Chondrocyte (in vitro differentiated cells): ENCODE measurements at regions not wholly inside any gene's neighbourhood (a gene's known extent, or its start where the extent isn't known, plus 50 kb on each side); places are given as distances from the start of the nearest gene placed in this dataset.

Experiments used
- DNase-seq: peaks from one replicate; pipeline ENCODE4 v3.0.0; 2021; ENCODE audit warnings: mixed read lengths, low spot score
- H3K27ac Mint-ChIP-seq: one replicate; pipeline ENCODE4 v1.8.0; 2021; ENCODE audit warnings: mild to moderate bottlenecking, moderate library complexity, mixed read lengths; ENCODE audit not compliant: unreplicated experiment
- H3K27me3 Mint-ChIP-seq: 2 replicates; pipeline ENCODE4 v1.8.0; 2021; ENCODE audit warnings: low read depth, mixed read lengths
- H3K36me3 Mint-ChIP-seq: 2 replicates; pipeline ENCODE4 v1.8.0; 2021; ENCODE audit warnings: low read depth, mixed read lengths
- H3K4me1 Mint-ChIP-seq: 2 replicates; pipeline ENCODE4 v1.8.0; 2021; ENCODE audit warnings: low read depth, mild to moderate bottlenecking, mixed read lengths
- H3K4me3 Mint-ChIP-seq: one replicate; pipeline ENCODE4 v1.8.0; 2021; ENCODE audit warnings: mild to moderate bottlenecking, moderate library complexity, mixed read lengths; ENCODE audit not compliant: unreplicated experiment
- H3K9me3 Mint-ChIP-seq: 2 replicates; pipeline ENCODE4 v1.8.0; 2021; ENCODE audit warnings: low read depth, mixed read lengths
- CTCF ChIP-seq: fragments of 200-600 bp; sonication (generic); IDR thresholded peaks from 2 replicates; pipeline ENCODE4 v1.5.0; 2021; ENCODE audit warnings: antibody characterized with exemption, mild to moderate bottlenecking, moderate library complexity

- no peak overlapping the region for H3K27ac Mint-ChIP-seq
- H3K4me3 Mint-ChIP-seq = no peak overlapping the region
- no peak for TF ChIP-seq CTCF
- H3K36me3 Mint-ChIP-seq = no peaks in the 10 kb centered on the region
- no peaks in the 10 kb centered on the region for H3K9me3 Mint-ChIP-seq
- DNase-seq = peak; percentile 90
- H3K27me3 Mint-ChIP-seq = peaks cover 38% of the 10 kb centered on the region
- H3K4me1 Mint-ChIP-seq = no peaks in the 10 kb centered on the region
Measured at GRCh38 chr1:5748286-5749225, 243.7 kb downstream of the NPHP4 start.

- TF ChIP-seq CTCF = no peak
- Mint-ChIP-seq H3K36me3 (no peaks in the 10 kb centered on the region), H3K27ac (no peak overlapping the region), H3K27me3 (peaks cover 38% of the 10 kb centered on the region), H3K9me3 (no peaks in the 10 kb centered on the region), H3K4me1 (no peaks in the 10 kb centered on the region), H3K4me3 (no peak overlapping the region)
- DNase-seq = peak; percentile 82
Measured at GRCh38 chr1:5747426-5748285, 244.6 kb downstream of the NPHP4 start.

DNA sequence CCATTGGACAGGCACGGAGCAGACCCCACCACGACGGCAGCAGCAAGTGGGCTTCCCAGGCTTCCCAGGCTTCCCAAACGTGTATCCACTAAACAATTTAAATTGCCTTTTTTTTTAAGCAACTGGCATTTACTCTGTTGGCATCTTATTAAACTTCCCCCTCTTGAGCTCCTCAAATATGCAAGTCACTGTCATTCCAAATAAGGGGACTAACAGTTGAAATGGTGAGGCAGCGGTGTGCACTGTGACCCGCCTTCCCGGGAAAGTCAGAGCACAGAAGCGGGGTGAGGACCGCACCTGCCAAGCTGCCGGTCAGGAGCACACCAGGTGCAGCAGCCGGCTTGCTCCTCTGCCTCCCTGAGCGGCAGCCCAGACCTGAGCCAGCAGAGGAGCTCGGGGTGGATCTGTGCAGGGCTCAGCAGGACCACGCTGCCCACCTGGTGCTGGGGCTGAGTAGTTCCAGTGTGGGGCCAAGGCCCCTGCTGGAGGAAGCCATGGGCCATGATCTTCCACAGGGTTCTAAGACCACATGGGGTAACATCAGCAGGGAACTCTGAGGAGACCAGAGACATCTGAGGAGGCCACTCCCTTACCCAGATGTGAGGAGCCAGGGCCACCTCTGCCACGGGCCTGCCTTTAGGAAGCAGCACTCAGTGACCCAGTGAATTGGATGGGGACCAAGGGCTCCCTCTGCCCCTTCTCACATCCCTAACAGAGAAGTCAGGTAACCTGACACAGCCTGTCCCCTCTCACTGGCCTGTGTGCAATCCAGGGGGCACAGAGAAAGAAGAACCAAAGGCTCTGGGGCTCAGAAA is 245.4 kb downstream of the NPHP4 start:
- H3K4me1 Mint-ChIP-seq = no peaks in the 10 kb centered on the region
- H3K4me3 Mint-ChIP-seq = no peak overlapping the region
- H3K36me3 Mint-ChIP-seq = no peaks in the 10 kb centered on the region
- H3K27ac Mint-ChIP-seq = no peak overlapping the region
- H3K9me3 Mint-ChIP-seq = no peaks in the 10 kb centered on the region
- DNase-seq = peak; percentile 88
- no peak for TF ChIP-seq CTCF
- peaks cover 38% of the 10 kb centered on the region for H3K27me3 Mint-ChIP-seq

GRCh38 chr1:5745800-5746610 is 246.2 kb downstream of the NPHP4 start:
- peak; percentile 78 for DNase-seq
- peak; percentile 87 for TF ChIP-seq CTCF
- Mint-ChIP-seq H3K36me3 (no peaks in the 10 kb centered on the region), H3K9me3 (no peaks in the 10 kb centered on the region), H3K4me3 (no peak overlapping the region), H3K4me1 (no peaks in the 10 kb centered on the region), H3K27me3 (peaks cover 32% of the 10 kb centered on the region), H3K27ac (no peak overlapping the region)
